GM21360 (cell line): ENCODE measurements at regions not wholly inside any gene's neighbourhood (a gene's known extent, or its start where the extent isn't known, plus 50 kb on each side); places are given as distances from the start of the nearest gene placed in this dataset.

ENCODE experiments used
- ATAC-seq: cut with Tn5 transposase; IDR thresholded peaks from one replicate; pipeline ENCODE4 v1.9.1; 2021; ENCODE audit warnings: mild to moderate bottlenecking, moderate library complexity; ENCODE audit not compliant: unreplicated experiment

DNA sequence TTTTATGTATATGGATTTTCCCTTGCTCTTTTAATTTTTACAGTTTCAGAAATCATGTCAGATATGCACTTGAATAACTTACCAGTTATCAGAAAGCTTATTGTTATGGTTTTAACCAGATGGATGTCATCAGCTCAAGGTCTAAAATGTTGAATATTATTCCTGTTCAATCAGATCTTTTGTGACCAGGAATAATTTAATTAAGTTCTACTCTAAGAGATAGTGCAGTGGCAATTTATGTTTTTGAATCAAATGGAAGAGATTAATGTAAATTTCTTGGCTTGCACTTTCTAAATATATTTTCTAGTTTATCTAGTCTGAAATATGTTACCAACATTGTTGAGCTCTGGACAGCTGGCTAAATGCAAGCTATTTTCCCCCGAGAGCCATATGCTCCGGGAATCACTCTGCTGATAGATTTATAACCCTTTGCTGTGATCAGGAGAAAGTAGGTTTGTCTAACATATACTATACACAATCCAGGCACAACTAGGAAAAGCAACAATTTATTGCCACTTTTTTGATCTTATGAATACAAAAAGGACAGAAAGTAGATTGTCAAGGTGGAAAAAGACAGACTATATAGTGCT is 76.8 kb upstream of the CD96 start:
- no peak for ATAC-seq

DNA sequence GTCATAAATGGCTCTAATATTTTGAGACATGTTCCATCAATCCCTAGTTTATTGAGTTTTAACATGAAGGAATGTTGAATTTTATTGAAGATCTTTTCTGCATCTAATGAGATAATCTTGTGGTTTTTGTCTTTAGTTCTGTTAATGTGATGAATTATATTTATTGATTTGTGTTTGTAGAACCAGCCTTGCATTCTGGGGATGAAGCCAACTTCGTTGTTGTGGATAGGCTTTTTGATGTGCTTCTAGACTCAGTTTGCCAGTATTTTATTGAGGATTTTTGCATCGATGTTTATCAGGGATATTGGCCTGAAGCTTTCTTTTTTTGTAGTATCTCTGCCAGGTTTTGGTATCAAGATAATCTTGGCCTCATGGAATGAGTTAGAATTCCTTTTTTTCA is 72.0 kb upstream of the CD96 start:
- no peak for ATAC-seq

DNA sequence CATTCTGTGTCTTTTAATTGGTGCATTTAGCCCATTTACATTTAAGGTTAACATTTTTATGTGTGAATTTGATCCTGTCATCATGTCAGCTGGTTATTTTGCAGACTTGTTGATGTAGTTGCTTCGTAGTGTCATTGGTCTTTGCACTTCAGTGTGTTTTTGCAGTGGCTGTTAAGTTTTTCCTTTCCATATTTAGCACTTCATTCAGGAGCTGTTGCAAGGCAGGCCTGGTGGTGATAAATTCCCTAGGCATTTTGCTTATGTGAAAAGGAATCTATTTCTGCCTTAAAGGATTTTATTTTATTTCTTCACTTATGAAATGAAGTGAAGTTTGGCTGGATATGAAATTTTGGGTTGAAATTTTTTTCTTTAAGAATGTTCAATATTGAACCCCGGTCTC is 70.2 kb upstream of the CD96 start:
- ATAC-seq = no peak

GRCh38 chr3:111472556-111472955 is 69.4 kb upstream of the CD96 start:
- ATAC-seq = no peak

- ATAC-seq = no peak
Observed at GRCh38 chr3:111473550-111473949, 68.4 kb upstream of the CD96 start.

- ATAC-seq = no peak
Observed at GRCh38 chr3:111476701-111477100, 65.3 kb upstream of the CD96 start.

DNA sequence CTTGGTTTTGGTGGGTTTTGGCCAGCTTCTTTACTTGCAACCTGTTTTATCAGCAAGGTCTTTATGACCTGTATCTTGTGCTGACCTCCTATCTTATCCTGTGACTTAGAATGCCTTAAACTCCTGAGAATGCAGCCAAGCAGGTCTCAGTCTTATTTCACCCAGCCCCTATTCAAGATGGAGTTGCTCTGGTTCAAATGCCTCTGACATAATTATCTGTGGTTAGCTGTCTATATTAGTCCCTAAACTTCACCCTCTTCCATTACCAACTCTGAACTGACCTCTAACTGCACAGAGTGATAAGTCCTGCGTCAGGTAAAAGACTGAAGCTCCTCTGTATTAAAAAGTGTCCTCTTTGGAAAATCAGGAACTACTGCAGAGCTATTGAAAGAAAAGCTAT is 61.9 kb upstream of the CD96 start:
- no peak for ATAC-seq

DNA sequence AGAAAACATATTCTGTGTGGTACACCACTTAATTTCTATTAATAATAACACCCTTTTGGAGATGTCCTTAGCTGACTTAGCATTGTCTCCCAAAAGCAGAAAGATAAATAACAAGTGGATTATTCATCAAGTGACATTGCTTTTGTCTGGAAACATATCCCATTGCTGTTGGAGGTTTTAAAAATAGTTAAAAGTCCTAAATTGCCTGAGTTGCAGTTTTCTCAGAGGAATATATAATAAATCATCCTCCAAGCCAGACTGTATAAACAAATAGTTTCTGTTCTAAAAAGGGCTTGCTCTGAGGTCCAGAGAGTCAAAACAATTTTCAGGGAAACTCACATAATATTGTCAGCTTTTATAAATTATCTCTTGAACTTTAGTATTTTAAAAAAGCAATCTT is 60.4 kb upstream of the CD96 start:
- no peak for ATAC-seq

DNA sequence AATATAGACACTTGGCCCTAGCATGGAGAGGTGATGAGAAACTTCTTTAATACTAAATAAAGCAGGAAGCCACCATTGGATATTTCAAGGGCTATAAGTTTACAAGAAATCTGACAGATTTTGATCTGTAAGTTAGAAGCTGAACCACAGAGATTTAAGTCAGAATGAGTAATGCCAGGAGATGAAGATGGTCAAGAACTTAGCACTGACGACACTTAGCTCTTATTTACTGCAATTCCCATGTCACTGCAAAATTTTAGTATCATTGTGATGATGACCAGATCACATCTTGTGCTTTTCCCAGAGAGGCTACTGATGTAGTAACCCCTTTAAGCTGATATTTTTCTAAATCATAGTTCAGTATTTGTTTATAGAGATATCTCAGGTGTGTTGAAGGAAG is 59.4 kb upstream of the CD96 start:
- ATAC-seq = no peak

DNA sequence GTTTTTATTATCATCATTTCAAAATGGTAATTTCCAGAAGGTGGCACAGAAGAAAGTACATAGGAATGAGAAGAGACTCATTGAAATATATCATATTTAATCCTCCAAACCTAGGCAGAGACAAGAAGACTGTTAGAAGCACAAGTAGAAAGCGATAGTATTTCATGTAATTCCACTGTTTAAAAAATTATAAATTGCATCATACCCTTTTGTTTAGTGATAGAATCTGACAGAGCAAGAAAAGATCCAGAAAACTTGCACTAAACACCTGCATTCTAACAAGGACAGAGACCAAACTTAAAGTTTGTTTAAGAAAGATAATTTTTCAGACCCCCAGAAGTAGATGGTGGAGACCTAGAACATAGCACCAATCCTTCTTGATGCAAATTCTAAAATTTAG is 56.9 kb upstream of the CD96 start:
- ATAC-seq = no peak
